ENCODE measurements at regions not wholly inside any gene's neighbourhood (a gene's known extent, or its start where the extent isn't known, plus 50 kb on each side); places are given as distances from the start of the nearest gene placed in this dataset.

DNA sequence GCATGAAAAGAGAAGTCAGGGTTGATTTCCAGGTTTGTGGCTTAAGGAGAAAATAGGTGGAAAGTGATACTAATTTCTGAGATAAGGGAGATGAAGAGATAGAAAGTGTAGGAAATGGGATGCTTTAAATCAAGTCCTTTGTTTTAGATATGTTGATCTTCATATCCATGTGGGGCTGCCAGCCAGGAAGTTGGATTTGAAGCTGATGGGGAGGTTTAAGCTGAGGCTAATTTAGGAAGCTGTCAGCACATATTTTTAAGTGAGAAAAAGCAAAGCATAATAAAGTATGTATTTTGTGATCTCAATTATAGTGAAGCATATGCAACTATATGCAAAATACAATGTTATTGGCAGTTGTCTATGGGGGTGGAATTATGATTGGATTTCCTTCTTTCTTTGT is 428.4 kb downstream of the CSNK1G3 start:
- TF ChIP-seq CTCF (IDR thresholded peaks at IDR 0.05): no peak
- no peak for TF ChIP-seq POLR2A (IDR thresholded peaks at IDR 0.05)

All from thyroid gland (tissue), 4 donors.